DMS114 treated with DMSO at 0.1 percent for 48 hours (cell line): ENCODE measurements at regions not wholly inside any gene's neighbourhood (a gene's known extent, or its start where the extent isn't known, plus 50 kb on each side); places are given as distances from the start of the nearest gene placed in this dataset.
"Not testable (repeated sequence)": the region's sequence is repeated elsewhere in the genome, so short reads cannot be mapped to it uniquely, and the experiment has no call there.

Source experiments
- DNase-seq: peaks from one replicate; lab custom pipeline; 2025; ENCODE audit not compliant: unreplicated experiment; lab: John Stamatoyannopoulos, UW

- no peak for DNase-seq
Observed at GRCh38 chr6:77326029-77326428, 137.3 kb downstream of the HTR1B start.

- no peak for DNase-seq
Observed at GRCh38 chr6:77324866-77325265, 138.4 kb downstream of the HTR1B start.

- DNase-seq: no peak
Observed at GRCh38 chr6:77322604-77323003, 140.7 kb downstream of the HTR1B start.

- no peak for DNase-seq
Observed at GRCh38 chr6:77318256-77318655, 145.0 kb downstream of the HTR1B start.

- no peak for DNase-seq
Observed at GRCh38 chr6:77313595-77313994, 149.7 kb downstream of the HTR1B start.

GRCh38 chr6:77299931-77300330 is 163.4 kb downstream of the HTR1B start:
- DNase-seq: no peak

GRCh38 chr6:77298283-77298682 is 165.0 kb downstream of the HTR1B start:
- DNase-seq: no peak

- no peak for DNase-seq
Observed at GRCh38 chr6:77292564-77293546, 170.4 kb downstream of the HTR1B start.

- DNase-seq: no peak
Observed at GRCh38 chr6:77290798-77291197, 172.5 kb downstream of the HTR1B start.

GRCh38 chr6:77286541-77286940 is 176.8 kb downstream of the HTR1B start:
- no peak for DNase-seq

GRCh38 chr6:77273929-77274328 is 189.4 kb downstream of the HTR1B start:
- DNase-seq: no peak

GRCh38 chr6:77264970-77265369 is 198.3 kb downstream of the HTR1B start:
- DNase-seq: no peak

- no peak for DNase-seq
Observed at GRCh38 chr6:77263003-77263402, 200.3 kb downstream of the HTR1B start.

- not testable (repeated sequence) for DNase-seq
Observed at GRCh38 chr6:77251801-77252200, 211.5 kb downstream of the HTR1B start.

- DNase-seq: no peak
Observed at GRCh38 chr6:77249560-77249959, 213.7 kb downstream of the HTR1B start.

GRCh38 chr6:77245026-77245425 is 218.3 kb downstream of the HTR1B start:
- no peak for DNase-seq

GRCh38 chr6:77231438-77232305 is 231.6 kb downstream of the HTR1B start:
- no peak for DNase-seq

GRCh38 chr6:77228279-77228678 is 235.0 kb downstream of the HTR1B start:
- no peak for DNase-seq

- no peak for DNase-seq
Observed at GRCh38 chr6:77217896-77218295, 245.4 kb downstream of the HTR1B start.

- no peak for DNase-seq
Observed at GRCh38 chr6:77205936-77206335, 257.4 kb downstream of the HTR1B start.

- DNase-seq: no peak
Observed at GRCh38 chr6:77204555-77204954, 258.7 kb downstream of the HTR1B start.

- no peak for DNase-seq
Observed at GRCh38 chr6:77183447-77183846, 279.8 kb downstream of the HTR1B start.
